HepG2 (cell line): ENCODE measurements at regions not wholly inside any gene's neighbourhood (a gene's known extent, or its start where the extent isn't known, plus 50 kb on each side); places are given as distances from the start of the nearest gene placed in this dataset.

Experiments used
- ATAC-seq: fragments of 200-7000 bp; cut with Tn5 transposase; 3 replicates; pipeline ENCODE4 v1.9.1; 2020; ENCODE audit warnings: mild to moderate bottlenecking, moderate library complexity
- BruUV-seq: library from RNA; stranded (reverse); fragments of 400-500 nt; replicated peaks from 2 replicates; lab custom pipeline; 2021; lab: Mats Ljungman, UMichigan
- CTCF ChIA-PET: fragments of 300-600 bp; formaldehyde crosslinking; extraction: SDS; loops from one replicate; lab custom pipeline; 2021; ENCODE audit warnings: low total read pairs, inconsistent platforms, low intra/inter-chr PET ratio; lab: Yijun Ruan, JAX
- POLR2A ChIA-PET: fragments of 350-600 bp; sonication (Branson Sonifier 250); formaldehyde crosslinking; loops from one replicate; lab custom pipeline; 2020; ENCODE audit warnings: antibody characterized with exemption, inconsistent platforms; lab: Yijun Ruan, JAX
- DNase-seq: peaks from one replicate; pipeline ENCODE4 v3.0.0-alpha.2; 2015; ENCODE audit warnings: low spot score
- FAIRE-seq: peaks from 3 replicates; lab custom pipeline; 2011; peaks lifted over from hg19 to GRCh38; lab: Jason Lieb, UNC
- H2AFZ ChIP-seq: one replicate; pipeline ENCODE4 v1.6.1; 2011; ENCODE audit warnings: low read length, inconsistent platforms
- H3K27ac ChIP-seq: fragments of 300-600 bp; 3 replicates; pipeline ENCODE4 v1.8.0; 2011; ENCODE audit warnings: mixed run types, mild to moderate bottlenecking, mixed read lengths, low read length, inconsistent platforms; ENCODE audit not compliant: insufficient read depth; ENCODE audit errors: extremely low read length
- H3K27me3 ChIP-seq, 2 experiments: fragments of 200-600 bp in 1 of 2; 2 replicates in 1 of 2; 3 replicates in 1 of 2; pipeline versions ENCODE4 v1.6.0 to v1.8.0; 2011; ENCODE audit warnings: low read length in 2 of 2, mild to moderate bottlenecking in 2 of 2, moderate library complexity in 2 of 2, inconsistent platforms in 1 of 2; ENCODE audit not compliant: insufficient read depth in 2 of 2, control insufficient read depth in 1 of 2
- H3K36me3 ChIP-seq, 2 experiments: fragments of 200-600 bp in 1 of 2; replicated peaks in 1 of 2; 2 replicates in 1 of 2; 3 replicates in 1 of 2; pipeline versions ENCODE4 v1.5.1 to v1.8.0; 2011; ENCODE audit warnings: low read length in 2 of 2, inconsistent platforms in 1 of 2; ENCODE audit not compliant: insufficient read depth in 2 of 2, control insufficient read depth in 1 of 2
- H3K4me1 ChIP-seq: 2 replicates; pipeline ENCODE4 v1.5.1; 2012; ENCODE audit warnings: low read length, inconsistent platforms; ENCODE audit not compliant: insufficient read depth
- H3K4me2 ChIP-seq: 2 replicates; pipeline ENCODE4 v1.6.0; 2011; ENCODE audit warnings: low read depth, low read length, inconsistent platforms
- H3K4me3 ChIP-seq, 3 experiments: fragments of 200-600 bp in 1 of 3; sonication (generic), shearing (Covaris generic) in 1 of 3; replicated peaks in 1 of 3; 2 replicates each; pipeline ENCODE4 v1.5.1; 2011 to 2016; ENCODE audit warnings: low read length in 3 of 3, inconsistent platforms in 2 of 3, low read depth in 2 of 3, mild to moderate bottlenecking in 2 of 3, control low read depth in 1 of 3, mixed read lengths in 1 of 3; ENCODE audit not compliant: insufficient read depth in 1 of 3
- H3K79me2 ChIP-seq: one replicate; pipeline ENCODE4 v1.6.1; 2011; ENCODE audit warnings: low read length, inconsistent platforms; ENCODE audit not compliant: insufficient read depth
- H3K9ac ChIP-seq: 2 replicates; pipeline ENCODE4 v1.6.0; 2011; ENCODE audit warnings: mild to moderate bottlenecking, low read depth, low read length, inconsistent platforms; ENCODE audit not compliant: insufficient read depth
- H3K9me3 ChIP-seq: 2 replicates; pipeline ENCODE4 v1.5.1; 2012; ENCODE audit warnings: mild to moderate bottlenecking, low read length
- H4K20me1 ChIP-seq: 2 replicates; pipeline ENCODE4 v1.6.0; 2011; ENCODE audit warnings: inconsistent platforms, mild to moderate bottlenecking, low read length, moderate library complexity; ENCODE audit not compliant: insufficient read depth
- CHD4 ChIP-seq: fragments of 200-600 bp; sonication (generic); IDR thresholded peaks from 2 replicates; pipeline ENCODE4 v1.7.0; 2017; ENCODE audit warnings: mild to moderate bottlenecking, low read length, borderline replicate concordance
- MIER2 ChIP-seq: IDR thresholded peaks from 2 replicates; pipeline ENCODE4 v1.6.1; 2016; ENCODE audit warnings: missing biosample characterization, missing genetic modification reagents
- MIER3 ChIP-seq: IDR thresholded peaks from 2 replicates; pipeline ENCODE4 v1.6.1; 2016; ENCODE audit warnings: missing compliant biosample characterization, borderline replicate concordance
- MIXL1 ChIP-seq: IDR thresholded peaks from 2 replicates; pipeline ENCODE4 v1.6.1; 2016
- SIN3B ChIP-seq: fragments of 150-350 bp; IDR thresholded peaks from 2 replicates; pipeline ENCODE4 v1.6.1; 2014; ENCODE audit warnings: low read length
- TBP ChIP-seq: sonication (generic); formaldehyde crosslinking; IDR thresholded peaks from 2 replicates; pipeline ENCODE4 v1.5.0; 2020; ENCODE audit warnings: missing genetic modification reagents
- ZBTB10 ChIP-seq: sonication (generic); formaldehyde crosslinking; IDR thresholded peaks from 2 replicates; pipeline ENCODE4 v1.4.0; 2020; ENCODE audit warnings: missing genetic modification reagents, borderline replicate concordance
- ZNF274 ChIP-seq: sonication (generic); formaldehyde crosslinking; IDR thresholded peaks from 2 replicates; pipeline ENCODE4 v1.5.1; 2020; ENCODE audit warnings: mild to moderate bottlenecking, missing genetic modification reagents
- ZNF382 ChIP-seq: sonication (generic); formaldehyde crosslinking; IDR thresholded peaks from 2 replicates; pipeline ENCODE4 v1.5.0; 2020; ENCODE audit warnings: missing genetic modification reagents, mild to moderate bottlenecking, borderline replicate concordance
- ZNF432 ChIP-seq: sonication (generic); formaldehyde crosslinking; IDR thresholded peaks from 2 replicates; pipeline ENCODE4 v1.5.0; 2020; ENCODE audit warnings: missing genetic modification reagents, mild to moderate bottlenecking, borderline replicate concordance
- ZNF660 ChIP-seq: sonication (generic); formaldehyde crosslinking; IDR thresholded peaks from 2 replicates; pipeline ENCODE4 v1.5.1; 2020; ENCODE audit warnings: mild to moderate bottlenecking, low read depth, missing genetic modification reagents, borderline replicate concordance
- in situ Hi-C: cut with HindIII; loops from 2 replicates; pipeline ENCODE4 v1.10.0; 2017; ENCODE audit warnings: low pct_unique_long_range_greater_than_20kb; ENCODE audit not compliant: extremely low pct_ligation_motif_present
- intact Hi-C: fragments of 100-400 bp; cut with micrococcal nuclease; formaldehyde crosslinking; loops from one replicate; pipeline ENCODE4 v1.10.0; 2022; ENCODE audit not compliant: unreplicated experiment
- TF ChIP-seq, protein P1 (sequence below): sonication (generic); formaldehyde crosslinking; IDR thresholded peaks from 2 replicates; pipeline ENCODE4 v1.5.0; 2020; ENCODE audit warnings: missing genetic modification reagents
- TF ChIP-seq, protein P2 (sequence below): sonication (generic); formaldehyde crosslinking; IDR thresholded peaks from 2 replicates; pipeline ENCODE4 v1.4.0; 2020; ENCODE audit warnings: mild to moderate bottlenecking, low read depth, missing genetic modification reagents
- TF ChIP-seq, protein P3 (sequence below), 2 experiments: sonication (generic) in 1 of 2; formaldehyde crosslinking in 1 of 2; IDR thresholded peaks; 2 replicates each; pipeline versions ENCODE4 v1.5.1 to v1.6.1; 2011 to 2020; ENCODE audit warnings: borderline replicate concordance in 1 of 2, low read depth in 1 of 2, low read length in 1 of 2, mild to moderate bottlenecking in 1 of 2, missing genetic modification reagents in 1 of 2, moderate library complexity in 1 of 2

GRCh38 chr6:97812940-97813339 lies 529.9 kb upstream of the MMS22L start:
- FAIRE-seq (no peak), DNase-seq (no peak), ATAC-seq (no peak)
- ChIA-PET POLR2A (no interaction called here), CTCF (no interaction called here)
- in situ Hi-C loops (no loop called here), intact Hi-C loops (no loop called here)
- no peak overlapping the region for H3K27ac ChIP-seq
- no peaks in the 10 kb centered on the region for H3K9me3 ChIP-seq
- H3K4me1 ChIP-seq, result no peaks in the 10 kb centered on the region
- H3K79me2 ChIP-seq, result no peaks in the 10 kb centered on the region
- no peak overlapping the region for H3K9ac ChIP-seq
- H2AFZ ChIP-seq, result no peak overlapping the region
- no peaks in the 10 kb centered on the region for H4K20me1 ChIP-seq
- no peaks in the 10 kb centered on the region for H3K36me3 ChIP-seq
- TF ChIP-seq MIER3 (no peak), TBP (no peak), SIN3B (no peak), ZNF382 (no peak), ZNF660 (CRISPR knock-in tag) (no peak), ZBTB10 (CRISPR knock-in tag) (no peak), MIXL1 (CRISPR knock-in tag) (no peak), CHD4 (no peak), ZNF432 (CRISPR knock-in tag) (no peak), MIER2 (no peak), ZNF274 (CRISPR knock-in tag) (no peak)
- TF ChIP-seq, protein P1, sequence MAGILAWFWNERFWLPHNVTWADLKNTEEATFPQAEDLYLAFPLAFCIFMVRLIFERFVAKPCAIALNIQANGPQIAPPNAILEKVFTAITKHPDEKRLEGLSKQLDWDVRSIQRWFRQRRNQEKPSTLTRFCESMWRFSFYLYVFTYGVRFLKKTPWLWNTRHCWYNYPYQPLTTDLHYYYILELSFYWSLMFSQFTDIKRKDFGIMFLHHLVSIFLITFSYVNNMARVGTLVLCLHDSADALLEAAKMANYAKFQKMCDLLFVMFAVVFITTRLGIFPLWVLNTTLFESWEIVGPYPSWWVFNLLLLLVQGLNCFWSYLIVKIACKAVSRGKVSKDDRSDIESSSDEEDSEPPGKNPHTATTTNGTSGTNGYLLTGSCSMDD, result no peak
- TF ChIP-seq, protein P2, sequence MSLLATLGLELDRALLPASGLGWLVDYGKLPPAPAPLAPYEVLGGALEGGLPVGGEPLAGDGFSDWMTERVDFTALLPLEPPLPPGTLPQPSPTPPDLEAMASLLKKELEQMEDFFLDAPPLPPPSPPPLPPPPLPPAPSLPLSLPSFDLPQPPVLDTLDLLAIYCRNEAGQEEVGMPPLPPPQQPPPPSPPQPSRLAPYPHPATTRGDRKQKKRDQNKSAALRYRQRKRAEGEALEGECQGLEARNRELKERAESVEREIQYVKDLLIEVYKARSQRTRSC, result no peak
- TF ChIP-seq, protein P3, sequence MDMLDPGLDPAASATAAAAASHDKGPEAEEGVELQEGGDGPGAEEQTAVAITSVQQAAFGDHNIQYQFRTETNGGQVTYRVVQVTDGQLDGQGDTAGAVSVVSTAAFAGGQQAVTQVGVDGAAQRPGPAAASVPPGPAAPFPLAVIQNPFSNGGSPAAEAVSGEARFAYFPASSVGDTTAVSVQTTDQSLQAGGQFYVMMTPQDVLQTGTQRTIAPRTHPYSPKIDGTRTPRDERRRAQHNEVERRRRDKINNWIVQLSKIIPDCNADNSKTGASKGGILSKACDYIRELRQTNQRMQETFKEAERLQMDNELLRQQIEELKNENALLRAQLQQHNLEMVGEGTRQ (IDR thresholded peaks at IDR 0.05; ENCODE audit: low read depth, low read length), result no peak
- TF ChIP-seq, protein P3 (CRISPR knock-in tag; IDR thresholded peaks at IDR 0.05; ENCODE audit: borderline replicate concordance), result no peak
- H3K4me3 ChIP-seq, result no peak overlapping the region
- H3K27me3 ChIP-seq, result no peaks in the 10 kb centered on the region
- no peak overlapping the region for H3K4me2 ChIP-seq
- no TSS peak for BruUV-seq
